Tibial artery (tissue), 4 donors: ENCODE measurements at regions not wholly inside any gene's neighbourhood (a gene's known extent, or its start where the extent isn't known, plus 50 kb on each side); places are given as distances from the start of the nearest gene placed in this dataset.

Experiments
- DNase-seq, 2 donors: peaks; one replicate each; pipeline ENCODE4 v3.0.0-alpha.2; 2019
- H3K27ac ChIP-seq, 2 donors: fragments of 200-600 bp; sonication (generic) in 1 of 2; 1 replicate in 1 of 2; 2 replicates in 1 of 2; pipeline ENCODE4 v1.5.1; 2018 to 2019; ENCODE audit warnings: mild to moderate bottlenecking in 1 of 2
- H3K27me3 ChIP-seq, 2 donors: fragments of 200-600 bp; sonication (generic) in 1 of 2; one replicate each; pipeline versions ENCODE4 v1.5.1 to v1.6.0; 2016 to 2019
- H3K36me3 ChIP-seq, 3 donors: fragments of 200-600 bp; sonication (generic) in 2 of 3; one replicate each; pipeline ENCODE4 v1.5.1; 2016 to 2019; ENCODE audit warnings: mild to moderate bottlenecking in 2 of 3
- H3K4me1 ChIP-seq, 4 donors: fragments of 200-600 bp; sonication (generic) in 2 of 4; 1 replicate in 3 of 4; 2 replicates in 1 of 4; pipeline ENCODE4 v1.5.1; 2016 to 2019
- H3K4me3 ChIP-seq, 2 donors: fragments of 200-600 bp; sonication (generic) in 1 of 2; 1 replicate in 1 of 2; 2 replicates in 1 of 2; pipeline ENCODE4 v1.5.1; 2018 to 2019; ENCODE audit warnings: mild to moderate bottlenecking in 2 of 2
- H3K9me3 ChIP-seq, 3 donors: fragments of 200-600 bp; sonication (generic) in 1 of 3; one replicate each; pipeline ENCODE4 v1.5.1; 2016 to 2019
- CTCF ChIP-seq, 2 experiments: fragments of 200-600 bp in 1 of 2; fragments of 450-650 bp in 1 of 2; IDR thresholded peaks; one replicate each; pipeline ENCODE4 v1.5.1; 2017 to 2019; ENCODE audit warnings: antibody characterized with exemption in 2 of 2, mild to moderate bottlenecking in 1 of 2, moderate library complexity in 1 of 2
- intact Hi-C: fragments of 100-400 bp; cut with DNase I; formaldehyde crosslinking; loops from one replicate; pipeline ENCODE4 v1.15.0; 2023; ENCODE audit warnings: low total_unique reads

GRCh38 chr10:83372646-83373045 lies 766.7 kb upstream of the GHITM start:
- no peak for TF ChIP-seq CTCF (IDR thresholded peaks at IDR 0.05)
- DNase-seq: no peak
- Histone ChIP-seq H3K27ac (no peak overlapping the region), H3K27me3 (no peaks in the 10 kb centered on the region), H3K4me3 (no peak overlapping the region), H3K4me1 (no peaks in the 10 kb centered on the region), H3K9me3 (no peaks in the 10 kb centered on the region), H3K36me3 (no peaks in the 10 kb centered on the region)
- intact Hi-C loops: no loop called here

GRCh38 chr10:83373671-83374070 lies 765.6 kb upstream of the GHITM start:
- no peaks in the 10 kb centered on the region for H3K9me3 ChIP-seq
- H3K27ac ChIP-seq: no peak overlapping the region
- no peak for TF ChIP-seq CTCF (IDR thresholded peaks at IDR 0.05)
- H3K4me1 ChIP-seq: no peaks in the 10 kb centered on the region
- no peaks in the 10 kb centered on the region for H3K27me3 ChIP-seq
- H3K36me3 ChIP-seq: no peaks in the 10 kb centered on the region
- no peak overlapping the region for H3K4me3 ChIP-seq
- no peak for DNase-seq
- intact Hi-C loops: no loop called here

GRCh38 chr10:83374741-83375140 lies 764.6 kb upstream of the GHITM start:
- TF ChIP-seq CTCF (IDR thresholded peaks at IDR 0.05): no peak
- H3K27ac ChIP-seq: no peak overlapping the region
- no peaks in the 10 kb centered on the region for H3K36me3 ChIP-seq
- H3K4me3 ChIP-seq: no peak overlapping the region
- peaks cover 0 to 5% (median 0%) of the 10 kb centered on the region in 4 donors for H3K4me1 ChIP-seq
- H3K9me3 ChIP-seq: no peaks in the 10 kb centered on the region
- intact Hi-C loops: no loop called here
- H3K27me3 ChIP-seq: no peaks in the 10 kb centered on the region
- DNase-seq: no peak

- Histone ChIP-seq H3K4me1 (peaks cover 0 to 5% (median 0%) of the 10 kb centered on the region in 4 donors), H3K27me3 (no peaks in the 10 kb centered on the region), H3K4me3 (no peak overlapping the region), H3K36me3 (no peaks in the 10 kb centered on the region), H3K27ac (no peak overlapping the region), H3K9me3 (no peaks in the 10 kb centered on the region)
- intact Hi-C loops: no loop called here
- no peak for DNase-seq
- TF ChIP-seq CTCF (IDR thresholded peaks at IDR 0.05): no peak
These were observed 764.0 kb upstream of the GHITM start for GRCh38 chr10:83375274-83375673.

- no peak for TF ChIP-seq CTCF (IDR thresholded peaks at IDR 0.05)
- H3K4me3 ChIP-seq: no peak overlapping the region
- H3K4me1 ChIP-seq: no peaks in the 10 kb centered on the region
- intact Hi-C loops: no loop called here
- no peaks in the 10 kb centered on the region for H3K36me3 ChIP-seq
- no peaks in the 10 kb centered on the region for H3K27me3 ChIP-seq
- no peak for DNase-seq
- no peaks in the 10 kb centered on the region for H3K9me3 ChIP-seq
- H3K27ac ChIP-seq: no peak overlapping the region
These were observed 741.5 kb upstream of the GHITM start for GRCh38 chr10:83397806-83398205.

- TF ChIP-seq CTCF (IDR thresholded peaks at IDR 0.05): no peak
- Histone ChIP-seq H3K4me3 (no peak overlapping the region), H3K27me3 (no peaks in the 10 kb centered on the region), H3K27ac (no peak overlapping the region), H3K9me3 (no peaks in the 10 kb centered on the region), H3K36me3 (no peaks in the 10 kb centered on the region), H3K4me1 (no peaks in the 10 kb centered on the region)
- DNase-seq: no peak
- intact Hi-C loops: no loop called here
These were observed 728.7 kb upstream of the GHITM start for GRCh38 chr10:83410570-83410969.
